H1 (cell line): ENCODE measurements at regions not wholly inside any gene's neighbourhood (a gene's known extent, or its start where the extent isn't known, plus 50 kb on each side); places are given as distances from the start of the nearest gene placed in this dataset.

ENCODE experiments used
- CTCF ChIA-PET: fragments of 300-600 bp; sonication (Branson Sonifier 250); formaldehyde crosslinking; loops from one replicate; lab custom pipeline; 2021; ENCODE audit not compliant: partially characterized antibody; lab: Charles Lee
- POLR2A ChIA-PET: fragments of 300-600 bp; sonication (Branson Sonifier 250); formaldehyde crosslinking; loops from one replicate; lab custom pipeline; 2021; ENCODE audit warnings: inconsistent platforms; ENCODE audit not compliant: partially characterized antibody; lab: Charles Lee
- DNase-seq, 2 experiments: peaks; one replicate each; pipeline versions ENCODE4 v3.0.0 to v3.0.0-alpha.2; 2010 to 2022; ENCODE audit warnings: low spot score in 2 of 2, low read depth in 1 of 2, mixed read lengths in 1 of 2
- FAIRE-seq: peaks from 2 replicates; lab custom pipeline; 2011; peaks lifted over from hg19 to GRCh38; lab: Jason Lieb, UNC
- H2AFZ ChIP-seq: 2 replicates; pipeline ENCODE4 v1.8.1; 2012; ENCODE audit warnings: low read length, inconsistent platforms
- H2AK5ac ChIP-seq: 2 replicates; pipeline ENCODE4 v1.6.1; 2013; ENCODE audit warnings: low read depth, low read length
- H2BK120ac ChIP-seq: replicated peaks from 2 replicates; pipeline ENCODE3; 2013; ENCODE audit warnings: low read depth, low read length, inconsistent platforms
- H2BK12ac ChIP-seq: 2 replicates; pipeline ENCODE4 v1.6.1; 2013; ENCODE audit warnings: low read depth, low read length
- H2BK15ac ChIP-seq: 2 replicates; pipeline ENCODE4 v1.6.1; 2013; ENCODE audit warnings: low read length
- H2BK20ac ChIP-seq: 2 replicates; pipeline ENCODE4 v1.6.1; 2013; ENCODE audit warnings: low read length
- H2BK5ac ChIP-seq: 2 replicates; pipeline ENCODE4 v1.6.1; 2013; ENCODE audit warnings: low read depth, low read length
- H3K14ac ChIP-seq: 2 replicates; pipeline ENCODE4 v1.6.1; 2013; ENCODE audit warnings: inconsistent platforms; ENCODE audit not compliant: insufficient read length
- H3K18ac ChIP-seq: 2 replicates; pipeline ENCODE4 v1.6.1; 2013; ENCODE audit warnings: low read length; ENCODE audit errors: extremely low read depth
- H3K23ac ChIP-seq: 2 replicates; pipeline ENCODE4 v1.6.1; 2013; ENCODE audit warnings: inconsistent platforms; ENCODE audit not compliant: insufficient read length
- H3K23me2 ChIP-seq: 2 replicates; pipeline ENCODE4 v1.6.1; 2013; ENCODE audit warnings: low read depth, low read length
- H3K27ac ChIP-seq: 2 replicates; pipeline ENCODE4 v1.6.1; 2011; ENCODE audit warnings: low read depth, low read length, inconsistent platforms
- H3K27me3 ChIP-seq, 4 experiments: replicated peaks in 1 of 4; 1 replicate in 1 of 4; 2 replicates in 3 of 4; pipeline versions ENCODE4 v1.6.1 to v1.8.1; 2011 to 2013; ENCODE audit warnings: low read length in 3 of 4, mild to moderate bottlenecking in 3 of 4, inconsistent platforms in 2 of 4, mixed read lengths in 2 of 4, moderate library complexity in 1 of 4; ENCODE audit not compliant: control insufficient read depth in 3 of 4, insufficient read depth in 3 of 4; ENCODE audit errors: extremely low read depth in 1 of 4
- H3K36me3 ChIP-seq, 4 experiments: 2 replicates each; pipeline versions ENCODE4 v1.6.1 to v1.8.1; 2011 to 2013; ENCODE audit warnings: mild to moderate bottlenecking in 4 of 4, low read length in 3 of 4, moderate library complexity in 2 of 4, control low read depth in 1 of 4, inconsistent platforms in 1 of 4; ENCODE audit not compliant: insufficient read depth in 4 of 4, control insufficient read depth in 2 of 4
- H3K4ac ChIP-seq: replicated peaks from 2 replicates; pipeline ENCODE3; 2013; ENCODE audit warnings: low read length, low read depth, mixed read lengths, inconsistent platforms; ENCODE audit not compliant: insufficient read length
- H3K4me1 ChIP-seq, 4 experiments: replicated peaks in 1 of 4; 1 replicate in 1 of 4; 2 replicates in 3 of 4; pipeline versions ENCODE4 v1.6.1 to v1.8.1; 2011 to 2013; ENCODE audit warnings: low read length in 3 of 4, inconsistent platforms in 2 of 4, mixed read lengths in 1 of 4; ENCODE audit not compliant: insufficient read depth in 4 of 4, control insufficient read depth in 3 of 4
- H3K4me2 ChIP-seq, 2 experiments: 2 replicates each; pipeline versions ENCODE4 v1.6.1 to v1.8.1; 2011 to 2013; ENCODE audit warnings: low read depth in 2 of 2, low read length in 2 of 2, control low read depth in 1 of 2, inconsistent platforms in 1 of 2, mild to moderate bottlenecking in 1 of 2; ENCODE audit not compliant: insufficient read depth in 1 of 2
- H3K4me3 ChIP-seq, 4 experiments: fragments of 200-600, 300-600 bp in 1 of 4; sonication (generic), shearing (Covaris generic), sonication (Bioruptor Twin) in 1 of 4; 2 replicates each; pipeline versions ENCODE4 v1.5.1 to v1.8.1; 2011 to 2016; ENCODE audit warnings: low read length in 4 of 4, low read depth in 3 of 4, control low read depth in 2 of 4, inconsistent platforms in 2 of 4, mild to moderate bottlenecking in 2 of 4, mixed read lengths in 1 of 4, moderate library complexity in 1 of 4; ENCODE audit not compliant: insufficient read depth in 2 of 4; ENCODE audit errors: extremely low read depth in 1 of 4
- H3K56ac ChIP-seq: replicated peaks from 2 replicates; pipeline ENCODE3; 2013; ENCODE audit warnings: low read depth, mild to moderate bottlenecking, mixed read lengths, low read length, inconsistent platforms; ENCODE audit not compliant: insufficient read length
- H3K79me1 ChIP-seq: 2 replicates; pipeline ENCODE4 v1.6.1; 2013; ENCODE audit warnings: low read depth, low read length, control low read depth
- H3K79me2 ChIP-seq, 2 experiments: 2 replicates each; pipeline versions ENCODE4 v1.6.1 to v1.8.1; 2012 to 2013; ENCODE audit warnings: low read length in 2 of 2, mild to moderate bottlenecking in 2 of 2, inconsistent platforms in 1 of 2; ENCODE audit not compliant: insufficient read depth in 2 of 2, control insufficient read depth in 1 of 2
- H3K9ac ChIP-seq, 4 experiments: replicated peaks in 1 of 4; 1 replicate in 1 of 4; 2 replicates in 3 of 4; pipeline versions ENCODE4 v1.6.1 to v1.8.1; 2011 to 2013; ENCODE audit warnings: low read depth in 3 of 4, low read length in 3 of 4, control low read depth in 2 of 4, mild to moderate bottlenecking in 2 of 4, moderate library complexity in 2 of 4, inconsistent platforms in 1 of 4; ENCODE audit errors: extremely low read depth in 1 of 4
- H3K9me3 ChIP-seq, 2 experiments: 2 replicates each; pipeline versions ENCODE4 v1.6.1 to v1.8.1; 2012 to 2013; ENCODE audit warnings: mild to moderate bottlenecking in 2 of 2, moderate library complexity in 2 of 2, control low read depth in 1 of 2, inconsistent platforms in 1 of 2, low read depth in 1 of 2, low read length in 1 of 2, mixed read lengths in 1 of 2; ENCODE audit not compliant: insufficient read depth in 2 of 2
- H4K20me1 ChIP-seq, 2 experiments: replicated peaks in 1 of 2; 2 replicates each; pipeline versions ENCODE3 to v1.8.1; 2011 to 2013; ENCODE audit warnings: inconsistent platforms in 2 of 2, low read length in 2 of 2, mild to moderate bottlenecking in 1 of 2; ENCODE audit not compliant: insufficient read depth in 2 of 2, control insufficient read depth in 1 of 2
- H4K5ac ChIP-seq: 2 replicates; pipeline ENCODE4 v1.6.1; 2013; ENCODE audit warnings: low read length, low read depth, mixed read lengths, inconsistent platforms; ENCODE audit not compliant: insufficient read length
- H4K8ac ChIP-seq: 2 replicates; pipeline ENCODE4 v1.8.0; 2013; ENCODE audit warnings: mild to moderate bottlenecking, moderate library complexity, low read length, inconsistent platforms; ENCODE audit not compliant: insufficient read depth; ENCODE audit errors: extremely low read depth
- H4K91ac ChIP-seq: replicated peaks from 2 replicates; pipeline ENCODE3; 2013; ENCODE audit warnings: low read length, mixed read lengths, inconsistent platforms; ENCODE audit not compliant: insufficient read length
- BCL11A ChIP-seq, 2 experiments: IDR thresholded peaks; one replicate each; pipeline ENCODE4 v1.6.1; 2011; ENCODE audit warnings: low read depth in 2 of 2, low read length in 2 of 2, mild to moderate bottlenecking in 2 of 2
- CBX5 ChIP-seq: fragments of 300-800, 300-1000 bp; sonication (generic); IDR thresholded peaks from 2 replicates; pipeline ENCODE4 v1.7.1; 2016; ENCODE audit warnings: antibody characterized with exemption, low read length, low read depth
- CEBPB ChIP-seq: IDR thresholded peaks from 2 replicates; pipeline ENCODE4 v1.6.1; 2012; ENCODE audit warnings: low read depth, low read length
- EP300 ChIP-seq, 2 experiments: IDR thresholded peaks; 1 replicate in 1 of 2; 2 replicates in 1 of 2; pipeline ENCODE4 v1.6.1; 2011 to 2012; ENCODE audit warnings: low read depth in 2 of 2, low read length in 2 of 2, mild to moderate bottlenecking in 2 of 2, borderline replicate concordance in 1 of 2, inconsistent platforms in 1 of 2, moderate library complexity in 1 of 2
- FOSL1 ChIP-seq: IDR thresholded peaks from 2 replicates; pipeline ENCODE4 v1.6.1; 2011; ENCODE audit warnings: mild to moderate bottlenecking, low read depth, low read length, moderate library complexity; ENCODE audit not compliant: insufficient read depth
- KDM1A ChIP-seq: fragments of 200-600, 300-600 bp; sonication (generic); IDR thresholded peaks from 2 replicates; pipeline ENCODE4 v1.7.1; 2016; ENCODE audit warnings: mild to moderate bottlenecking, low read length, borderline replicate concordance
- MAFK ChIP-seq: IDR thresholded peaks from 2 replicates; pipeline ENCODE4 v1.6.1; 2012; ENCODE audit warnings: low read depth, mild to moderate bottlenecking, improper control_type of control experiment, low read length
- POU5F1 ChIP-seq: IDR thresholded peaks from 2 replicates; pipeline ENCODE4 v1.6.1; 2011; ENCODE audit warnings: low read depth, mild to moderate bottlenecking, low read length, moderate library complexity
- RNF2 ChIP-seq: fragments of 200-900, 300-1000 bp; sonication (generic); IDR thresholded peaks from 2 replicates; pipeline ENCODE4 v1.7.1; 2016; ENCODE audit warnings: borderline replicate concordance, low read depth, mild to moderate bottlenecking, antibody characterized with exemption, low read length; ENCODE audit not compliant: poor library complexity, severe bottlenecking; ENCODE audit errors: missing control alignments
- SIN3A ChIP-seq, 2 experiments: IDR thresholded peaks in 1 of 2; conservative IDR thresholded peaks in 1 of 2; 2 replicates each; pipeline ENCODE4 v1.6.1; 2011 to 2012; ENCODE audit warnings: low read length in 2 of 2, improper control_type of control experiment in 1 of 2, low read depth in 1 of 2, mild to moderate bottlenecking in 1 of 2
- SRF ChIP-seq: IDR thresholded peaks from 2 replicates; pipeline ENCODE4 v1.6.1; 2011; ENCODE audit warnings: mild to moderate bottlenecking, low read depth, low read length, moderate library complexity
- TAF1 ChIP-seq: IDR thresholded peaks from 2 replicates; pipeline ENCODE4 v1.6.1; 2011; ENCODE audit warnings: mild to moderate bottlenecking, low read depth, low read length
- TCF12 ChIP-seq: IDR thresholded peaks from 2 replicates; pipeline ENCODE4 v1.6.1; 2011; ENCODE audit warnings: low read depth, mild to moderate bottlenecking, low read length
- WGBS, 2 experiments: shearing (Covaris generic) in 1 of 2; methylation state at CpG; one replicate each; pipeline versions ENCODE4 v1.1.6 to v1.1.7; 2013 to 2015; ENCODE audit warnings: low lambda C conversion rate in 2 of 2, mixed read lengths in 2 of 2, inconsistent platforms in 1 of 2, low coverage in 1 of 2, missing lambda C conversion rate in 1 of 2; ENCODE audit not compliant: insufficient replicate concordance in 2 of 2, insufficient coverage in 1 of 2, insufficient read length in 1 of 2; ENCODE audit errors: extremely low coverage in 1 of 2, missing lambda C conversion rate in 1 of 2; 5-methylcytosine and 5-hydroxymethylcytosine counted together
- TF ChIP-seq, protein P1 (sequence below): IDR thresholded peaks from 2 replicates; pipeline ENCODE4 v1.6.1; 2012; ENCODE audit warnings: inconsistent platforms

DNA sequence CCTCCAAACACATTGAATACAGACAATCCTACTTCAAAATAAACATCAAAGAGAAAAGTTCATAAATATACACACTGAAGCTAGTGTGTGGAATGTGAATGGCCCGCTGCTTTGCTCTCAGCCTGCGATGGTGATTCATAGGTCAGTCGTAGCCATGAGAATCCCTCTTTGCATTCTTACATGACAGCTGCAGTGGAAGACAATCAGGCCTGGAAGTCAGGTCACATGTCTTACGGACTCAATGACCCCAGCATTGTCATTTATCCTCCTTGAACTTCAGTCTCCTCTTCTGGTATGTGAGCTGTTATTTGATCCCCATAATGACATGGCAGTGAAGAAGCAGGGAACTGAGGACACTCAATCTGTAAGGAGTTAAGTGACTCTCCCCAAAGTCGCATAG, 217.8 kb upstream of the EOMES start:
- no peak overlapping the region for H3K9ac ChIP-seq
- no peak overlapping the region for H3K14ac ChIP-seq
- no peak overlapping the region for H4K8ac ChIP-seq
- no peak overlapping the region for H3K23ac ChIP-seq
- H3K79me2 ChIP-seq = no peaks in the 10 kb centered on the region
- H3K23me2 ChIP-seq = no peaks in the 10 kb centered on the region
- H4K20me1 ChIP-seq = no peaks in the 10 kb centered on the region
- H3K27me3 ChIP-seq = no peaks in the 10 kb centered on the region; a peak in 1 of 7 replicates
- no peak overlapping the region for H4K5ac ChIP-seq
- peak overlapping the region in 1 of 2 experiments; percentile 17; a peak in 2 of 4 replicates for H3K4me2 ChIP-seq
- peak in 1 of 2 experiments; percentile 34 for DNase-seq
- H2BK120ac ChIP-seq = no peak overlapping the region
- no peak overlapping the region for H2AFZ ChIP-seq
- no peak overlapping the region for H2AK5ac ChIP-seq
- no peak overlapping the region for H4K91ac ChIP-seq
- H3K27ac ChIP-seq = no peak overlapping the region
- H2BK15ac ChIP-seq = no peak overlapping the region
- FAIRE-seq = peak; percentile 36
- no peak overlapping the region for H2BK12ac ChIP-seq
- H3K79me1 ChIP-seq = no peaks in the 10 kb centered on the region
- WGBS, 2 experiments = 75% methylated on average over 5 of the region's 5 CpGs; no CpG with 5 or more reads in 1 of the 2 experiments
- no peak overlapping the region for H3K4ac ChIP-seq
- no peaks in the 10 kb centered on the region for H3K9me3 ChIP-seq
- H3K4me3 ChIP-seq = no peak overlapping the region
- no peak overlapping the region for H3K56ac ChIP-seq
- H3K18ac ChIP-seq = no peak overlapping the region
- no peak overlapping the region for H2BK20ac ChIP-seq
- no peak overlapping the region for H2BK5ac ChIP-seq
- peaks cover 0 to 2% (median 0%) of the 10 kb centered on the region in 4 experiments; a peak in 1 of 7 replicates for H3K4me1 ChIP-seq
- POLR2A ChIA-PET = no interaction called here
- H3K36me3 ChIP-seq = no peaks in the 10 kb centered on the region
- CTCF ChIA-PET = no interaction called here
- TF ChIP-seq, protein P1, sequence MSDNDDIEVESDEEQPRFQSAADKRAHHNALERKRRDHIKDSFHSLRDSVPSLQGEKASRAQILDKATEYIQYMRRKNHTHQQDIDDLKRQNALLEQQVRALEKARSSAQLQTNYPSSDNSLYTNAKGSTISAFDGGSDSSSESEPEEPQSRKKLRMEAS = 0 out of 2 replicates have a peak, but pooled peaks have one; percentile 36
- no peak for TF ChIP-seq FOSL1
- no peak for TF ChIP-seq CEBPB
- no peak for TF ChIP-seq TCF12
- TF ChIP-seq MAFK = no peak
- TF ChIP-seq SRF = no peak
- no peak for TF ChIP-seq TAF1
- TF ChIP-seq CBX5 = no peak
- TF ChIP-seq RNF2 = no peak
- TF ChIP-seq BCL11A (IDR thresholded peaks at IDR 0.05; ENCODE audit: low read depth in 2 of 2, low read length in 2 of 2) = no peak
- 0 out of 4 replicates have a peak, but pooled peaks of 1 of the 2 experiments have one; percentile 43 for TF ChIP-seq SIN3A (conservative IDR thresholded peaks at IDR 0.05 in 1 of 2, IDR thresholded peaks at IDR 0.05 in 1 of 2; ENCODE audit: low read depth in 1 of 2, low read length in 2 of 2)
- TF ChIP-seq POU5F1 = no peak
- TF ChIP-seq EP300 (IDR thresholded peaks at IDR 0.05; ENCODE audit: borderline replicate concordance in 1 of 2, low read depth in 2 of 2, low read length in 2 of 2) = no peak
- no peak for TF ChIP-seq KDM1A
